DND-41 (cell line): ENCODE measurements at regions not wholly inside any gene's neighbourhood (a gene's known extent, or its start where the extent isn't known, plus 50 kb on each side); places are given as distances from the start of the nearest gene placed in this dataset.

Experiments used
- CTCF ChIP-seq: IDR thresholded peaks from 2 replicates; pipeline ENCODE4 v1.5.1; 2012; ENCODE audit warnings: borderline replicate concordance, low read length, moderate library complexity, mild to moderate bottlenecking; ENCODE audit not compliant: poor library complexity, severe bottlenecking; ENCODE audit errors: extremely low read depth
- EZH2 ChIP-seq: IDR thresholded peaks from 3 replicates; pipeline ENCODE4 v1.6.1; 2012; ENCODE audit warnings: borderline replicate concordance, low read depth, mild to moderate bottlenecking, moderate library complexity, low read length, inconsistent platforms; ENCODE audit not compliant: severe bottlenecking

- TF ChIP-seq CTCF (no peak), EZH2 (no peak)
Measured at GRCh38 chr10:37582237-37582636, 275.2 kb downstream of the ZNF248 start.
